Activated B cell treated with CpG ODN at 0.5 μM for 24 hours (primary cell): ENCODE measurements at regions not wholly inside any gene's neighbourhood (a gene's known extent, or its start where the extent isn't known, plus 50 kb on each side); places are given as distances from the start of the nearest gene placed in this dataset.

Experiments
- ATAC-seq: fragments of 200-7000 bp; cut with Tn5 transposase; one replicate; pipeline ENCODE4 v1.10.0; 2021; ENCODE audit warnings: low read depth, mild to moderate bottlenecking, moderate library complexity
- CTCF ChIA-PET: fragments of 350-600 bp; sonication (Branson Sonifier 250); formaldehyde crosslinking; loops from one replicate; lab custom pipeline; 2021; ENCODE audit warnings: antibody characterized with exemption; lab: Charles Lee
- POLR2A ChIA-PET: fragments of 350-600 bp; sonication (Branson Sonifier 250); formaldehyde crosslinking; loops from one replicate; lab custom pipeline; 2021; ENCODE audit warnings: antibody characterized with exemption; lab: Charles Lee
- DNase-seq: peaks from one replicate; pipeline ENCODE4 v3.0.0; 2022
- H3K27ac Mint-ChIP-seq: one replicate; pipeline ENCODE4 v1.8.0; 2020; ENCODE audit warnings: mixed read lengths
- H3K27me3 Mint-ChIP-seq: one replicate; pipeline ENCODE4 v1.8.0; 2021; ENCODE audit warnings: mixed read lengths
- H3K36me3 Mint-ChIP-seq: one replicate; pipeline ENCODE4 v1.8.0; 2021; ENCODE audit warnings: low read depth, mixed read lengths
- H3K4me1 Mint-ChIP-seq: one replicate; pipeline ENCODE4 v1.8.0; 2021; ENCODE audit warnings: mixed read lengths
- H3K4me3 Mint-ChIP-seq: one replicate; pipeline ENCODE4 v1.8.0; 2020; ENCODE audit warnings: mild to moderate bottlenecking, mixed read lengths
- H3K9me3 Mint-ChIP-seq: one replicate; pipeline ENCODE4 v1.8.0; 2020; ENCODE audit warnings: mixed read lengths
- intact Hi-C: fragments of 100-400 bp; cut with micrococcal nuclease; formaldehyde crosslinking; loops from one replicate; pipeline ENCODE4 v1.15.1; 2024
- TF ChIP-seq, protein P1 (sequence below): fragments of 200-600 bp; IDR thresholded peaks from one replicate; pipeline ENCODE4 v1.8.0; 2022; ENCODE audit warnings: antibody characterized with exemption, mild to moderate bottlenecking

DNA sequence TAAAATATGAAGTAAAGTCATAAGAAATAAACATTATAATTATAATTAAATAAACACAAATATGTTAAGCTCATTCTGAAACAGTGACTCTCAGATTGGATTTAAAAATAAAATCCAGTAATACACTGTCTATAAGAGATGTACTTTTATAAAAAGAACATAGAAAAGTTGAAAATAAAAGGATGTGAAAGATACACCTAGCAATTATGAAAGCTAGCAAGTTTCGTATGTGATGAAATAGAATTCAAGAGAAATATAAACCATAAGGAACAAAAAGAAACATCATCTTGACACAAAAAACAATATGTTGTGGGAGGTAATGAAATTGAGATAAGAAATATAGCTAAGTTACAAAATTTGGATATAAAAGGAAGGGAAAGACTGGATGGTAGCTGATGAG lies 128.6 kb upstream of the CNR1 start:
- ATAC-seq: no peak
- CTCF ChIA-PET: no interaction called here
- no peak for DNase-seq
- TF ChIP-seq, protein P1, sequence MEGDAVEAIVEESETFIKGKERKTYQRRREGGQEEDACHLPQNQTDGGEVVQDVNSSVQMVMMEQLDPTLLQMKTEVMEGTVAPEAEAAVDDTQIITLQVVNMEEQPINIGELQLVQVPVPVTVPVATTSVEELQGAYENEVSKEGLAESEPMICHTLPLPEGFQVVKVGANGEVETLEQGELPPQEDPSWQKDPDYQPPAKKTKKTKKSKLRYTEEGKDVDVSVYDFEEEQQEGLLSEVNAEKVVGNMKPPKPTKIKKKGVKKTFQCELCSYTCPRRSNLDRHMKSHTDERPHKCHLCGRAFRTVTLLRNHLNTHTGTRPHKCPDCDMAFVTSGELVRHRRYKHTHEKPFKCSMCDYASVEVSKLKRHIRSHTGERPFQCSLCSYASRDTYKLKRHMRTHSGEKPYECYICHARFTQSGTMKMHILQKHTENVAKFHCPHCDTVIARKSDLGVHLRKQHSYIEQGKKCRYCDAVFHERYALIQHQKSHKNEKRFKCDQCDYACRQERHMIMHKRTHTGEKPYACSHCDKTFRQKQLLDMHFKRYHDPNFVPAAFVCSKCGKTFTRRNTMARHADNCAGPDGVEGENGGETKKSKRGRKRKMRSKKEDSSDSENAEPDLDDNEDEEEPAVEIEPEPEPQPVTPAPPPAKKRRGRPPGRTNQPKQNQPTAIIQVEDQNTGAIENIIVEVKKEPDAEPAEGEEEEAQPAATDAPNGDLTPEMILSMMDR: no peak
- POLR2A ChIA-PET: no interaction called here
- peaks cover 5% of the 10 kb centered on the region for H3K4me1 Mint-ChIP-seq
- no peak overlapping the region for H3K4me3 Mint-ChIP-seq
- no peaks in the 10 kb centered on the region for H3K36me3 Mint-ChIP-seq
- peaks cover 6% of the 10 kb centered on the region for H3K9me3 Mint-ChIP-seq
- intact Hi-C loops: no loop called here
- H3K27me3 Mint-ChIP-seq: peaks cover 11% of the 10 kb centered on the region
- H3K27ac Mint-ChIP-seq: no peak overlapping the region

DNA sequence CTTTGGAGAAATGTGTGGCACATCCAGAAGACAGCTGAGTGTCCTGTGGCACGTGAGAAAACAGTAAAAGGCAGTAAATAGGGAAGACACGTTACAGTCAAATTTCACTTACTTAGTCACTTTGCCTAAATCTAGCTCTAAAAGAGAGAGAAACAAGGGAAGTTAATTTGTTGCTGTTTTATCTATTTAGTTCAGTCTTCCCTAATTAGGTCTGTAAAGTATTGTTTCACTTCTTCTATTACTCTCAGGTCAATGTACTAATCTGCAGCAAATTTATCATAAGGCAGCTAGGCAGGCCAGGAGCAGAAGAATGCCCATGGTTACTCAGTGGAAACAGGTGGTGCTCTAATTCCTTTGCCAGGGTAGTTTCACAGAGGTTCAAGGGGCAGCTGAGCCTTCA lies 124.3 kb upstream of the CNR1 start:
- DNase-seq: no peak
- H3K4me1 Mint-ChIP-seq: peaks cover 5% of the 10 kb centered on the region
- ChIA-PET CTCF (no interaction called here), POLR2A (no interaction called here)
- H3K9me3 Mint-ChIP-seq: peaks cover 17% of the 10 kb centered on the region
- no peaks in the 10 kb centered on the region for H3K27me3 Mint-ChIP-seq
- ATAC-seq: no peak
- no peak overlapping the region for H3K4me3 Mint-ChIP-seq
- intact Hi-C loops: no loop called here
- H3K36me3 Mint-ChIP-seq: no peaks in the 10 kb centered on the region
- no peak overlapping the region for H3K27ac Mint-ChIP-seq
- TF ChIP-seq, protein P1: no peak

DNA sequence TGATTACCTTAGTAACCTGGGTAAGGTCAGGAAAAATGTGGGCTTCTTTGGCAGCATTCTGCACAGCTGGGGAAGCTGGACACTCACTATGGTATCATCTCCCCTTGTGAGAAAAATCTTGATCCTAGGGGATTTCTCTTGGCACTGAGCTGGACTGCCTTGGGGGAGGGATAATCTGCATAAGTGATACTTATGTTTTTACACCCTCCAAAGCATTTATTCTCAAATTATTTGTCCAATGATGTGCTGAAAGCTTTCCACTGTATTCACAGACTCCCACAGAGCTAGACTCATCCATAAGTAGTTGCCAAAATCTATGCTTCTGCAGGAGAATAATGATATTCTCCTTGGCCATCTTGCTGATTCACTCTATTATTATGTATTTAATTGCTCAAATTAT lies 121.5 kb upstream of the CNR1 start:
- ChIA-PET POLR2A (no interaction called here), CTCF (no interaction called here)
- TF ChIP-seq, protein P1: no peak
- Mint-ChIP-seq H3K4me3 (no peak overlapping the region), H3K27me3 (peaks cover 2% of the 10 kb centered on the region), H3K27ac (no peak overlapping the region), H3K9me3 (peaks cover 23% of the 10 kb centered on the region), H3K4me1 (peaks cover 5% of the 10 kb centered on the region), H3K36me3 (no peaks in the 10 kb centered on the region)
- ATAC-seq (no peak), DNase-seq (no peak)
- intact Hi-C loops: no loop called here

DNA sequence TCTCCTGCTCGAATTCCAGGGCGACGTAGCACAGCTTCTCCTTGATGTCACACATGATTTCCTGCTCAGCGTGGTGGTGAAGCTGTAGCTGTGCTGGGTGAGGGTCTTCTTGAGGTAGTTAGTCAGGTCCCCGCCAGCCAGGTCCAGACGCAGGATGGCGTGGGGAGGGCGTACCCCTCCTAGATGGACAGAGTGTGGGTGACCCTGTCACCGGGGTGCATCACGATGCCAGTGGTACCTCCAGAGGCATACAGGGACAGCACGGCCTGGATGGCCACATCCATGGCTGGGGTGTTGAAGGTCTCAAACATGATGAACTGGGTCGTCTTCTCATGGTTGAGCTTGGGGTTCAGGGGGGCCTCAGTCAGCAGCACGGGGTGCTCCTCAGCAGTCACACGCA lies 110.2 kb upstream of the CNR1 start:
- DNase-seq (no peak), ATAC-seq (no peak)
- Mint-ChIP-seq H3K27ac (no peak overlapping the region), H3K4me3 (no peak overlapping the region), H3K9me3 (no peaks in the 10 kb centered on the region), H3K27me3 (peaks cover 4% of the 10 kb centered on the region), H3K4me1 (no peaks in the 10 kb centered on the region), H3K36me3 (no peaks in the 10 kb centered on the region)
- POLR2A ChIA-PET: no interaction called here
- CTCF ChIA-PET: no interaction called here
- TF ChIP-seq, protein P1: no peak
- intact Hi-C loops: no loop called here

DNA sequence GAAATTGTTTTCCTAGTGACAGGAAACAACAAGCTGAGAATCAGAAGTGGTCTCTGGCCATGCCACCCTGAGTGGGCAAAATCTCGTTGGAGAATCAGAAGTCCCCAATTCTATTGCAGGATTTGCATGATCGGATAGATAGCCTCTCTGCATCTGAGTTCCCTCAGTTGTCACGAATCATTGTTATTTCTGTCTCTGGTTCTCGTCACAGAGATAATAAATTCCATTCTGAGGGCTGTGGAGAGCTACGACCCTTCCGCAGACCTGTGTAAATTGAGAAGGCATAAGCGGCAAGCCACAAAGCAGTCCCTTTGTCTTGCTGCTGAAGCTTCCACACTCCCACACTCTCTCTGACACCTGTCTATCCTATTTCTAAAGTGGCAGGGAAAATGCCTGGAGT lies 102.4 kb upstream of the CNR1 start:
- Mint-ChIP-seq H3K27ac (no peak overlapping the region), H3K9me3 (no peaks in the 10 kb centered on the region), H3K27me3 (peaks cover 7% of the 10 kb centered on the region), H3K4me1 (no peaks in the 10 kb centered on the region), H3K36me3 (no peaks in the 10 kb centered on the region), H3K4me3 (no peak overlapping the region)
- DNase-seq (no peak), ATAC-seq (no peak)
- ChIA-PET POLR2A (no interaction called here), CTCF (no interaction called here)
- intact Hi-C loops: no loop called here
- TF ChIP-seq, protein P1: no peak
